ENCODE measurements at regions not wholly inside any gene's neighbourhood (a gene's known extent, or its start where the extent isn't known, plus 50 kb on each side); places are given as distances from the start of the nearest gene placed in this dataset.

- H3K4ac ChIP-seq (replicated peaks; ENCODE audit: insufficient read length, low read depth, low read length), result no peak overlapping the region
- WGBS, 2 experiments (ENCODE audit: extremely low coverage in 1 of 2, insufficient coverage in 1 of 2, insufficient read length in 1 of 2, insufficient replicate concordance in 2 of 2, low coverage in 1 of 2, low lambda C conversion rate in 2 of 2, missing lambda C conversion rate in 1 of 2), result 94% methylated on average over 2 of the region's 2 CpGs; no CpG with 5 or more reads in 1 of the 2 experiments
- no peaks in the 10 kb centered on the region for H3K4me1 ChIP-seq (replicated peaks in 1 of 4; ENCODE audit: control insufficient read depth in 3 of 4, insufficient read depth in 4 of 4, low read length in 3 of 4)
- no peak overlapping the region for H2BK15ac ChIP-seq (ENCODE audit: low read length)
- H2AFZ ChIP-seq (ENCODE audit: low read length), result no peak overlapping the region
- H4K8ac ChIP-seq (ENCODE audit: extremely low read depth, insufficient read depth, low read length), result no peak overlapping the region
- no peaks in the 10 kb centered on the region for H3K36me3 ChIP-seq (ENCODE audit: control insufficient read depth in 2 of 4, insufficient read depth in 4 of 4, low read length in 3 of 4)
- no peaks in the 10 kb centered on the region for H3K23me2 ChIP-seq (ENCODE audit: low read depth, low read length)
- no peak for DNase-seq (ENCODE audit: low read depth in 1 of 2, low spot score in 2 of 2)
- H2BK12ac ChIP-seq (ENCODE audit: low read depth, low read length), result no peak overlapping the region
- TF ChIP-seq RXRA (IDR thresholded peaks at IDR 0.05; ENCODE audit: insufficient read depth, low read depth, low read length) (no peak), SIRT6 (IDR thresholded peaks at IDR 0.05; ENCODE audit: low read length) (no peak), SIX5 (IDR thresholded peaks at IDR 0.05; ENCODE audit: low read depth, low read length) (no peak), HDAC6 (IDR thresholded peaks at IDR 0.05; ENCODE audit: low read depth, low read length) (no peak), CBX8 (IDR thresholded peaks at IDR 0.05; ENCODE audit: borderline replicate concordance, low read depth, low read length) (no peak), TAF7 (optimal IDR thresholded peaks at IDR 0.05; ENCODE audit: borderline replicate concordance, low read depth, low read length) (no peak), POU5F1 (IDR thresholded peaks at IDR 0.05; ENCODE audit: low read depth, low read length) (no peak), TBP (IDR thresholded peaks at IDR 0.05; ENCODE audit: low read depth, low read length) (no peak), RAD21 (IDR thresholded peaks at IDR 0.05 in 1 of 2, conservative IDR thresholded peaks at IDR 0.05 in 1 of 2; ENCODE audit: low read depth in 2 of 2, low read length in 2 of 2) (no peak), RFX5 (IDR thresholded peaks at IDR 0.05; ENCODE audit: borderline replicate concordance, low read depth, low read length) (no peak), YY1 (IDR thresholded peaks at IDR 0.05; ENCODE audit: low read depth, low read length) (no peak), ASH2L (IDR thresholded peaks at IDR 0.05; ENCODE audit: low read length) (no peak), RNF2 (IDR thresholded peaks at IDR 0.05; ENCODE audit: borderline replicate concordance, low read depth, low read length, missing control alignments, poor library complexity, severe bottlenecking) (no peak)
- no peak overlapping the region for H3K14ac ChIP-seq (ENCODE audit: insufficient read length)
- H3K9me3 ChIP-seq (ENCODE audit: insufficient read depth in 2 of 2, low read depth in 1 of 2, low read length in 1 of 2), result no peaks in the 10 kb centered on the region
- no peak overlapping the region for H2BK5ac ChIP-seq (ENCODE audit: low read depth, low read length)
- no peak overlapping the region for H3K56ac ChIP-seq (replicated peaks; ENCODE audit: insufficient read length, low read depth, low read length)
- no peaks in the 10 kb centered on the region for H3K79me1 ChIP-seq (ENCODE audit: low read depth, low read length)
- no peak overlapping the region for H3K27ac ChIP-seq (ENCODE audit: low read depth, low read length)
- no peak overlapping the region for H3K23ac ChIP-seq (ENCODE audit: insufficient read length)
- no peak for FAIRE-seq
- ChIA-PET POLR2A (ENCODE audit: partially characterized antibody) (no interaction called here), CTCF (ENCODE audit: partially characterized antibody) (interaction anchor here (1.0 to 4.8 kb wide), 8 partner anchors 9 to 89 kb away, joined by 3 to 47 read pairs (median 10); no protein-coding TSS in a partner anchor)
- peaks cover 0 to 2% of the 10 kb centered on the region in 2 experiments for H4K20me1 ChIP-seq (replicated peaks in 1 of 2; ENCODE audit: control insufficient read depth in 1 of 2, insufficient read depth in 2 of 2, low read length in 2 of 2)
- H2BK20ac ChIP-seq (ENCODE audit: low read length), result no peak overlapping the region
- H3K9ac ChIP-seq (replicated peaks in 1 of 4; ENCODE audit: extremely low read depth in 1 of 4, low read depth in 3 of 4, low read length in 3 of 4), result no peak overlapping the region
- H2AK5ac ChIP-seq (ENCODE audit: low read depth, low read length), result no peak overlapping the region
- H3K18ac ChIP-seq (ENCODE audit: extremely low read depth, low read length), result no peak overlapping the region
- no peak overlapping the region for H4K5ac ChIP-seq (ENCODE audit: insufficient read length, low read depth, low read length)
- no peak overlapping the region for H3K4me2 ChIP-seq (ENCODE audit: insufficient read depth in 1 of 2, low read depth in 2 of 2, low read length in 2 of 2)
- H3K27me3 ChIP-seq (replicated peaks in 1 of 4; ENCODE audit: control insufficient read depth in 3 of 4, extremely low read depth in 1 of 4, insufficient read depth in 3 of 4, low read length in 3 of 4), result no peaks in the 10 kb centered on the region; a peak in 1 of 7 replicates
- no peak overlapping the region for H4K91ac ChIP-seq (replicated peaks; ENCODE audit: insufficient read length, low read length)
- no peak overlapping the region for H2BK120ac ChIP-seq (replicated peaks; ENCODE audit: low read depth, low read length)
- no peak overlapping the region for H3K4me3 ChIP-seq (ENCODE audit: extremely low read depth in 1 of 4, insufficient read depth in 2 of 4, low read depth in 3 of 4, low read length in 4 of 4)
- no peaks in the 10 kb centered on the region for H3K79me2 ChIP-seq (ENCODE audit: control insufficient read depth in 1 of 2, insufficient read depth in 2 of 2, low read length in 2 of 2)
Measured at GRCh38 chr1:232878086-232878485, 72.3 kb upstream of the NTPCR start.
